T47D (cell line): ENCODE measurements at regions not wholly inside any gene's neighbourhood (a gene's known extent, or its start where the extent isn't known, plus 50 kb on each side); places are given as distances from the start of the nearest gene placed in this dataset.
A peak's percentile ranks its signal among the peaks of the same experiment; 100 is the strongest.
"Not testable (repeated sequence)": the region's sequence is repeated elsewhere in the genome, so short reads cannot be mapped to it uniquely, and the experiment has no call there.

ENCODE experiments used
- DNase-seq, 2 experiments: peaks; one replicate each; pipeline versions ENCODE4 v3.0.0 to v3.0.0-alpha.2; 2011 to 2012; ENCODE audit warnings: low read depth in 1 of 2, low spot score in 1 of 2
- JUND ChIP-seq: IDR thresholded peaks from 2 replicates; pipeline ENCODE4 v1.6.1; 2012; ENCODE audit warnings: low read depth
- in situ Hi-C: cut with HindIII; loops from 2 replicates; pipeline ENCODE4 v1.10.0; 2016; ENCODE audit warnings: low sequenced_read_pairs, low pct_unique_long_range_greater_than_20kb

- in situ Hi-C loops: no loop called here
- TF ChIP-seq JUND: no peak
- no peak for DNase-seq
Observed at GRCh38 chr4:138450546-138451275, 208.6 kb upstream of the SLC7A11 start.

GRCh38 chr4:138449938-138450337 lies 207.8 kb upstream of the SLC7A11 start:
- TF ChIP-seq JUND: no peak
- DNase-seq: peak in 1 of 2 experiments; percentile 7
- in situ Hi-C loops: no loop called here

GRCh38 chr4:138448169-138448568 lies 206.0 kb upstream of the SLC7A11 start:
- DNase-seq: no peak
- no peak for TF ChIP-seq JUND
- in situ Hi-C loops: no loop called here

GRCh38 chr4:138446456-138446855 lies 204.3 kb upstream of the SLC7A11 start:
- in situ Hi-C loops: no loop called here
- DNase-seq: no peak

GRCh38 chr4:138445098-138445497 lies 202.9 kb upstream of the SLC7A11 start:
- no peak for DNase-seq
- in situ Hi-C loops: no loop called here
- no peak for TF ChIP-seq JUND

More at GRCh38 chr4:138446456-138446855, 204.3 kb upstream of the SLC7A11 start:
- TF ChIP-seq JUND: no peak

GRCh38 chr4:138444260-138444659 lies 202.1 kb upstream of the SLC7A11 start:
- DNase-seq: no peak
- in situ Hi-C loops: no loop called here
- no peak for TF ChIP-seq JUND

- in situ Hi-C loops: no loop called here
- no peak for TF ChIP-seq JUND
- no peak for DNase-seq
Observed at GRCh38 chr4:138439143-138439581, 197.0 kb upstream of the SLC7A11 start.

- in situ Hi-C loops: no loop called here
- DNase-seq: no peak
- no peak for TF ChIP-seq JUND
Observed at GRCh38 chr4:138438608-138439007, 196.5 kb upstream of the SLC7A11 start.

GRCh38 chr4:138437263-138437851 lies 195.2 kb upstream of the SLC7A11 start:
- in situ Hi-C loops: no loop called here
- no peak for TF ChIP-seq JUND
- no peak for DNase-seq

- in situ Hi-C loops, DNase-seq: not testable (repeated sequence)
Observed at GRCh38 chr4:138435733-138436132, 193.6 kb upstream of the SLC7A11 start.

- in situ Hi-C loops, DNase-seq: not testable (repeated sequence)
Observed at GRCh38 chr4:138435046-138435445, 192.9 kb upstream of the SLC7A11 start.

GRCh38 chr4:138428611-138429010 lies 186.5 kb upstream of the SLC7A11 start:
- no peak for TF ChIP-seq JUND
- DNase-seq: no peak
- in situ Hi-C loops: no loop called here

GRCh38 chr4:138426786-138427185 lies 184.6 kb upstream of the SLC7A11 start:
- DNase-seq: no peak
- in situ Hi-C loops: no loop called here
- no peak for TF ChIP-seq JUND
